GM10266 (cell line): ENCODE measurements at regions not wholly inside any gene's neighbourhood (a gene's known extent, or its start where the extent isn't known, plus 50 kb on each side); places are given as distances from the start of the nearest gene placed in this dataset.

Source experiments
- DNase-seq: peaks from one replicate; pipeline ENCODE4 v3.0.0; 2012; ENCODE audit errors: extremely low spot score
- TF ChIP-seq, protein P1 (sequence below): IDR thresholded peaks from 2 replicates; pipeline ENCODE4 v1.5.1; 2012; ENCODE audit warnings: mild to moderate bottlenecking, low read depth; ENCODE audit not compliant: control insufficient read depth, insufficient read depth; ENCODE audit errors: missing control alignments

DNA sequence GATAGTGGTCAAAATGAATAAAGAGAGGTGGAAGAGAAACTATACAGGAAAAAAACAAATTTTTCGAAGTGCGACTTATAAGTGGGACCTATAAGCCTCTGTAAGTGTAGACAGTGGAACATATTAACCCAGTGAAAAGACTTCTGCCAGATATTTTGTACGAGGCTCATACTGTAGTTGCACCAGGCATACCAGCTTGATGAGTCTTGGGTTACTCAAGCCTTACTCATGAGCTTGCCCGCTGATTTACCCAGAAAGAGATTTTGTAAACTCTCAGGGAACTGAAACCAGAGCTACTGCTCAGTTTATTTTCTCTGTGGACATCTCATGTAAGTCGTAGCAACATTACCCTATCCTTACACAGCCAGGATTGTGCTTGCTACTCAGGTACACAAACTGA is 708.0 kb upstream of the SOX9 start:
- DNase-seq, result no peak
- TF ChIP-seq, protein P1, sequence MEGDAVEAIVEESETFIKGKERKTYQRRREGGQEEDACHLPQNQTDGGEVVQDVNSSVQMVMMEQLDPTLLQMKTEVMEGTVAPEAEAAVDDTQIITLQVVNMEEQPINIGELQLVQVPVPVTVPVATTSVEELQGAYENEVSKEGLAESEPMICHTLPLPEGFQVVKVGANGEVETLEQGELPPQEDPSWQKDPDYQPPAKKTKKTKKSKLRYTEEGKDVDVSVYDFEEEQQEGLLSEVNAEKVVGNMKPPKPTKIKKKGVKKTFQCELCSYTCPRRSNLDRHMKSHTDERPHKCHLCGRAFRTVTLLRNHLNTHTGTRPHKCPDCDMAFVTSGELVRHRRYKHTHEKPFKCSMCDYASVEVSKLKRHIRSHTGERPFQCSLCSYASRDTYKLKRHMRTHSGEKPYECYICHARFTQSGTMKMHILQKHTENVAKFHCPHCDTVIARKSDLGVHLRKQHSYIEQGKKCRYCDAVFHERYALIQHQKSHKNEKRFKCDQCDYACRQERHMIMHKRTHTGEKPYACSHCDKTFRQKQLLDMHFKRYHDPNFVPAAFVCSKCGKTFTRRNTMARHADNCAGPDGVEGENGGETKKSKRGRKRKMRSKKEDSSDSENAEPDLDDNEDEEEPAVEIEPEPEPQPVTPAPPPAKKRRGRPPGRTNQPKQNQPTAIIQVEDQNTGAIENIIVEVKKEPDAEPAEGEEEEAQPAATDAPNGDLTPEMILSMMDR, result no peak

DNA sequence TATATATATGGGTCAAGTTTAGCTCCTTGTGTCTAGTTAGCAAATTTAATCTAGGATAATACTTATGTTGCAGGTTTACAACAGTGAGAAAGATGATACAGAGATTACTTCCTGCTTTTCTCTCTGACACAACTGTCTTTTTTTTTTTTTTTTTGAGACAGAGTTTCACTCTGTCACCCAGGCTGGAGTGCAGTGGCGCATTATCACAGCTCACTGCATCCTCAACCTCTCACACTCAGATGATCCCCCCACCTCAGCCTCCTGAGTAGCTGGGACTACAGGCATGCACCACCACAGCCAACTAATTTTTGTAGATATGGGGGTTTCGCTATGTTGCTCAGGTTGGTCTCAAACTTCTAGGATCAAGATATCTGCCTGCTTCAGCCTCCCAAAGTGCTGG is 706.9 kb upstream of the SOX9 start:
- TF ChIP-seq, protein P1, result no peak
- DNase-seq, result no peak

DNA sequence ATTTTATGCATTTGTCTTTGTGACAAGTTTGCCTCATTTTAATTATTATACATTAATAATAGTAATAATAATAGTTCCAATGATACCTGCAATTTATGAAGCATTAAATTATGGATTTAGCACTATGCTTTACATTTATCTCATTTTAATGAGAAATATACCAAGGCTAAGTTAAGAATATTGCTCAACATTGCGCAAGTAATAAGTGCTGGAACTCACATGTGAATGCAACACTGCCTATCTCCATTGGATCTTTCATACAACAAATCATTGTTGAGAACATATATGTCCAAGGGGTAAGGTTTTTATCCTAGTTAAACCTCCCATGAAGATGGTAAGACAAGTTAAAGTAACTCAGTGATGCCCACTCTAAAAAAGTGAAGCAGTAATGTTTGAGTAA is 703.7 kb upstream of the SOX9 start:
- no peak for DNase-seq
- TF ChIP-seq, protein P1, result no peak

DNA sequence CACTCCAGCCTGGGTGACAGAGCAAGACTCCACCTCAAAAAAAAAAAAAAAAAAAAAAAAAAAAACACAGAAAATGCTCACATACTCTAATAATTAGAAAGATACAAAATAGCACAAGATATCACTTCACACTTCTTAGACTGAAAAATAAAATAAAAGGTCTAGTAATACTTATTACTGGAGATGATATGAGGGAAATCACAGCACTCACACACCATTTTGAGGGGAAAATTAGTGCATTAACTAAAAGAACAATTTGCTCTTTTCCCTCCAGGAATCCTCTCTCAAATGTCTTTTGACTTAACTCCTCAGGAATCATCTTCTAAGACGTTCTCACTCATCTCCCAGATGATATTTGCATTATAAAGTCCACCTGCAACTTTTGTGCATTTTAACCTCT is 697.9 kb upstream of the SOX9 start:
- TF ChIP-seq, protein P1, result no peak
- DNase-seq, result no peak

DNA sequence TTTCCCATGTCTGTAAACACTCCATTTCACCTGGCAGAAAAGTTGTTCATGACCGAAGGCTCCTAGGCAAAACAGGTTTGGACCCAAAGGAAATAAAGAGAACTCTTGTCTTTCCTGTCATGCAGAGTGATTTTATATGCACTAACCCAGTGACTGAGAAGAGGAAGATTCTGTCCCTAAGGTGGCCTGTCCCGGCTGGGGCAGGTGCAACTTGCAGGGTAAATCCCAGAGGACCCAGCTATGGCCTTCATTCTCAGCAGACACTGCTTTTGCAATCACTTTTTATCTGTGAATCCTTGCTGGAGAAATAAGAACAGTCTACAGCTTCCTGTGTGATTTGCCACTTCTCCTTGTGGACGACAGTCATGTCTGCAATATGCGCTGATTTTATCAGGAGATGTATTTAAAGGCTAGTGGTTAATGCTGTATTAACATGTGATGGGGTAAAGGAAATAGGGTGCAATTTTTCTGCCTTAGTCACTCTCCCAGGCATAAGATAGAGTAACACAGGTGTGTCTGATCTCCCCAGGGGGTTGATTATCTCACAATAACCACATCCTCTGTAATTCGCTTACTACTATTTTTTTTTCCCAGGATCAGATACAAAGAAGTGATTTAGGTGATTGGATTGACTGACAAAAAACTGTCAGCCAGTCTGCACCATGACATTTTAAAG is 696.8 kb upstream of the SOX9 start:
- no peak for DNase-seq
- TF ChIP-seq, protein P1, result no peak

DNA sequence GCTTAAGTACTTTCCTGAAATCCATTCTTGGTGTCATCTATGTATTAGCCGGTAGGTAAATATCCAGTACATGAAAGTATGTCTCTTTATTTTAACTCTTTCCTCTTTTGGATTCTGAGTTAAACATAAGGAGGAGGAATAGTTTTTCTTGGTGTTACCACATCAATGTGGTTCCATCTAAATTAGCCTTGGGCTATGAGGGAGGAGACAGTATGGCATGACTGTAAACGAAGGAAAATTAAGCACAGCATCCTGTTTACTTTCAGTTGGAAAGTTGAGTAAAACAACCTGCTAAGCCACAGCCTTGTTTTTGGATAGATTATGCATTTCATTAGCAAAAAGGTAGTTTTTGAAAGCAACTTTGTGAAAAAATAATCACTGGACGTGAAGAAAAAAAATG is 693.0 kb upstream of the SOX9 start:
- TF ChIP-seq, protein P1, result no peak

DNA sequence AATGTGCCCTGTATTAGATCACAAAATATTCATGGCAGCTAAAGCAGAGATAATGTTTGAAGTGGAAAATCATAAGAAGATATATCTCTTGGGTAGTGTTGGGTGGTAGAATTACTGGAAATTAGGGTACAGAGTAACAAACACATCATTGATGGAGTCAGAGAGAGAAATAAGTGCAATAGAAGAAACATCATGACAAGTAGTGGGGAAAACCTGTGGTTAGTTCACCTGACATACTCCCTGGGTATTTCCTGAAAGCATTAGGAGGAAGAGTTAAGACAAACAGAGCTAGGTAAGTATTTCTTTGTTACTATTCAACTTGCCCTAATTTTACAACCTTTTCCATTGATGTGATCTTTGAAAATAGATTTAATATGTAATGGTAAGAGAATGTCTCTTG is 691.9 kb upstream of the SOX9 start:
- TF ChIP-seq, protein P1, result no peak
- no peak for DNase-seq

More for the DNA sequence above, 693.0 kb upstream of the SOX9 start:
- no peak for DNase-seq
